Hepatocyte (in vitro differentiated cells): ENCODE measurements at regions not wholly inside any gene's neighbourhood (a gene's known extent, or its start where the extent isn't known, plus 50 kb on each side); places are given as distances from the start of the nearest gene placed in this dataset.

Experiments
- DNase-seq: peaks from one replicate; pipeline ENCODE4 v3.0.0-alpha.2; 2016; ENCODE audit warnings: low spot score
- H2AFZ ChIP-seq: fragments of 200-600 bp; sonication (generic); 2 replicates; pipeline ENCODE4 v1.6.0; 2016; ENCODE audit warnings: antibody characterized with exemption, mild to moderate bottlenecking
- H3K27ac ChIP-seq: fragments of 200-600 bp; sonication (generic); 2 replicates; pipeline ENCODE4 v1.5.1; 2016; ENCODE audit warnings: mild to moderate bottlenecking
- H3K27me3 ChIP-seq: fragments of 200-600 bp; sonication (generic); 2 replicates; pipeline ENCODE4 v1.6.1; 2016
- H3K36me3 ChIP-seq: fragments of 200-600 bp; sonication (generic); replicated peaks from 2 replicates; pipeline ENCODE4 v1.5.1; 2016; ENCODE audit warnings: low read depth; ENCODE audit not compliant: insufficient read depth
- H3K4me1 ChIP-seq: fragments of 200-600 bp; sonication (generic); 2 replicates; pipeline ENCODE4 v1.5.1; 2016; ENCODE audit warnings: mild to moderate bottlenecking, moderate library complexity; ENCODE audit not compliant: insufficient read depth
- H3K4me2 ChIP-seq: fragments of 200-600 bp; sonication (generic); 2 replicates; pipeline ENCODE4 v1.6.0; 2016
- H3K4me3 ChIP-seq: fragments of 200-600 bp; sonication (generic); 2 replicates; pipeline ENCODE4 v1.5.1; 2016; ENCODE audit warnings: mild to moderate bottlenecking
- H3K79me2 ChIP-seq: fragments of 200-600 bp; sonication (generic); 2 replicates; pipeline ENCODE4 v1.6.0; 2017; ENCODE audit warnings: mild to moderate bottlenecking
- H3K9me2 ChIP-seq: fragments of 200-600 bp; sonication (generic); replicated peaks from 2 replicates; pipeline ENCODE4 v1.6.0; 2017; ENCODE audit warnings: mild to moderate bottlenecking; ENCODE audit not compliant: insufficient read depth
- H3K9me3 ChIP-seq: fragments of 200-600 bp; sonication (generic); 2 replicates; pipeline ENCODE4 v1.5.1; 2016; ENCODE audit warnings: low read depth, mild to moderate bottlenecking
- H4K20me1 ChIP-seq: fragments of 200-600 bp; sonication (generic); 2 replicates; pipeline ENCODE4 v1.6.0; 2016; ENCODE audit warnings: mild to moderate bottlenecking; ENCODE audit not compliant: insufficient read depth, poor library complexity, severe bottlenecking
- CTCF ChIP-seq: fragments of 200-600 bp; sonication (generic); IDR thresholded peaks from 2 replicates; pipeline ENCODE4 v1.5.1; 2016; ENCODE audit warnings: antibody characterized with exemption, mild to moderate bottlenecking; ENCODE audit not compliant: poor library complexity
- EZH2 ChIP-seq: fragments of 200-600 bp; sonication (generic); IDR thresholded peaks from 2 replicates; pipeline ENCODE4 v1.6.1; 2016; ENCODE audit warnings: antibody characterized with exemption, mild to moderate bottlenecking, borderline replicate concordance
- EZH2phosphoT487 ChIP-seq: fragments of 200-600 bp; sonication (generic); IDR thresholded peaks from one replicate; pipeline ENCODE4 v1.6.1; 2018; ENCODE audit warnings: antibody characterized with exemption, mild to moderate bottlenecking, low read depth, moderate library complexity; ENCODE audit not compliant: unreplicated experiment, severe bottlenecking
- WGBS: methylation state at CpG from one replicate; pipeline ENCODE4 v1.1.6; 2016; ENCODE audit warnings: low lambda C conversion rate; ENCODE audit errors: missing lambda C conversion rate; 5-methylcytosine and 5-hydroxymethylcytosine counted together

- H3K9me2 ChIP-seq: no peaks in the 10 kb centered on the region
- no peaks in the 10 kb centered on the region for H3K9me3 ChIP-seq
- TF ChIP-seq CTCF: no peak
- TF ChIP-seq EZH2phosphoT487: no peak
- no peak for TF ChIP-seq EZH2
- 58% methylated on average over 2 of the region's 2 CpGs for WGBS
- DNase-seq: no peak
- H2AFZ ChIP-seq: no peak overlapping the region
- no peaks in the 10 kb centered on the region for H4K20me1 ChIP-seq
- no peaks in the 10 kb centered on the region for H3K4me1 ChIP-seq
- no peak overlapping the region for H3K4me3 ChIP-seq
- H3K36me3 ChIP-seq: no peaks in the 10 kb centered on the region
- H3K27ac ChIP-seq: no peak overlapping the region
- no peaks in the 10 kb centered on the region for H3K79me2 ChIP-seq
- H3K4me2 ChIP-seq: no peak overlapping the region
- H3K27me3 ChIP-seq: no peaks in the 10 kb centered on the region
Measured at GRCh38 chr13:76222511-76222910, 586.4 kb downstream of the LMO7 start.

- H3K4me1 ChIP-seq: no peaks in the 10 kb centered on the region
- no peak for TF ChIP-seq CTCF
- TF ChIP-seq EZH2: no peak
- no peak for TF ChIP-seq EZH2phosphoT487
- H3K27me3 ChIP-seq: no peaks in the 10 kb centered on the region
- H3K27ac ChIP-seq: no peak overlapping the region
- H3K4me2 ChIP-seq: no peak overlapping the region
- no peaks in the 10 kb centered on the region for H3K9me3 ChIP-seq
- no peaks in the 10 kb centered on the region for H3K79me2 ChIP-seq
- no peaks in the 10 kb centered on the region for H3K9me2 ChIP-seq
- no peaks in the 10 kb centered on the region for H4K20me1 ChIP-seq
- H3K4me3 ChIP-seq: no peak overlapping the region
- DNase-seq: no peak
- no peaks in the 10 kb centered on the region for H3K36me3 ChIP-seq
- 81% methylated on average over 2 of the region's 2 CpGs for WGBS
- H2AFZ ChIP-seq: no peak overlapping the region
Measured at GRCh38 chr13:76216729-76217128, 580.6 kb downstream of the LMO7 start.

GRCh38 chr13:76214001-76214400, 577.9 kb downstream of the LMO7 start:
- no peak overlapping the region for H3K4me2 ChIP-seq
- DNase-seq: no peak
- H4K20me1 ChIP-seq: no peaks in the 10 kb centered on the region
- H3K36me3 ChIP-seq: no peaks in the 10 kb centered on the region
- no peaks in the 10 kb centered on the region for H3K79me2 ChIP-seq
- no peaks in the 10 kb centered on the region for H3K9me3 ChIP-seq
- no peak overlapping the region for H3K4me3 ChIP-seq
- no peaks in the 10 kb centered on the region for H3K4me1 ChIP-seq
- no peaks in the 10 kb centered on the region for H3K9me2 ChIP-seq
- no peak overlapping the region for H2AFZ ChIP-seq
- no peak for TF ChIP-seq EZH2phosphoT487
- no peak for TF ChIP-seq CTCF
- TF ChIP-seq EZH2: no peak
- 100% methylated on average over 1 of the region's 1 CpG for WGBS
- no peak overlapping the region for H3K27ac ChIP-seq
- H3K27me3 ChIP-seq: no peaks in the 10 kb centered on the region

GRCh38 chr13:76213423-76213904, 577.3 kb downstream of the LMO7 start:
- Histone ChIP-seq H3K79me2 (no peaks in the 10 kb centered on the region), H3K9me2 (no peaks in the 10 kb centered on the region), H2AFZ (no peak overlapping the region), H4K20me1 (no peaks in the 10 kb centered on the region), H3K36me3 (no peaks in the 10 kb centered on the region), H3K4me3 (no peak overlapping the region), H3K4me2 (no peak overlapping the region), H3K27ac (no peak overlapping the region), H3K27me3 (no peaks in the 10 kb centered on the region), H3K9me3 (no peaks in the 10 kb centered on the region), H3K4me1 (no peaks in the 10 kb centered on the region)
- WGBS: 72% methylated on average over 3 of the region's 3 CpGs
- no peak for DNase-seq
- TF ChIP-seq EZH2phosphoT487 (no peak), CTCF (no peak), EZH2 (no peak)
